ENCODE measurements at regions not wholly inside any gene's neighbourhood (a gene's known extent, or its start where the extent isn't known, plus 50 kb on each side); places are given as distances from the start of the nearest gene placed in this dataset.

DNA sequence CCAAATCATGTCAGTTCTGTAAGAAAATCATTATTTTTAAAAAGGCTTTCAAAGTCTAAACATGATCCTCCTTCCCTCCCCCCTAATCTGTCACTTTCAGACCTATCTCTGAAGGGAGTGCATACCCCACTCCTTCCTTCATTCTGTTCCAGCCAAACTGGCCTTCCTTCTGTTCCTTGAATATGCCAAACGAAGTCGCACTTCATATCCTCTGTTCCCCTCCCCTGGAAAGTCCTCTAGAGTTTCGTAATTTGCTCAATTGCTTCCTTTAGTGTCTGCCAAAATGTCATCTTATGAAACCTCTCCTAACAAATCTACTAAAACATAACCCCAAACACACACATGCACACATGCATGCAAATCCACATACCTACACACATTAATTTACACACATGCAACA is 69.5 kb upstream of the TUSC7 start:
- no peak for DNase-seq

DNA sequence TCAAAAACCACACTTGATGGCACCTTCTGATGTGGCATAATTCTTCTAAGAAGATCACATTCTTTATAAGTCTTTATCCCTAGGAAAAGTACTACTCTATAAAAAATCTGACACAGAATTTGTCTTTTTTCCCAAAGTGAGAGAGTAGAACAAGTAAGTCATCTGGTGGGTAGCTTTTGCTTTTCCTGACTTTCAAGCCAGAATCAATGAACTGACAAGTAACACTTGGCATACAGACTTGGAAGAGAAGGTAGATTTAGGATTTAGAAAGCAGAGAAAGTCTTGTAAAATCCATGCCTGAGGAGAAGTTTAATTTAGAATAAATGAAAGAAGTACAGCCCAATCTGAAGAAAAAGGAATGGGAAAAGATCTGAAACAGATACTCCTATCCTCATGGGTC is 66.6 kb upstream of the TUSC7 start:
- no peak for DNase-seq

DNA sequence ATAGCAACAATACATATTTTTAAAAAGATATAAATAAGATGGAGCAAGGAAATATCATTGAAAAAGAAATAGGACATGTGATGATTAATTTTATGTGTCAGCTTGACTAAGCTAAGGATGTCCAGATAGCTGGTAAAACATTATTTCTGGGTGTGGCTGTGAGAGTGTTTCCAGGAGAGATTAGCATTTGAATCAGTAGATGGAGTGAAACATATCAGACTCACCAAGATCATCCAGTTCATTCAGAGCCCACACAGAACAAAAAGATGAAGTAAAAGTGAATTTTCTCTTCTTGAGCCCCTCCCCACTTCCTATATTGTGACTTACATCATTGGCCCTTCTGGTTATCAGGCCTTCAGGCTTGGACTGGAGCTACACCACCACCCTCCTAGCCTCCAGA is 61.6 kb upstream of the TUSC7 start:
- DNase-seq, result no peak
